OCI-LY3 (cell line): ENCODE measurements at regions not wholly inside any gene's neighbourhood (a gene's known extent, or its start where the extent isn't known, plus 50 kb on each side); places are given as distances from the start of the nearest gene placed in this dataset.

Source experiments
- H2AFZ ChIP-seq: fragments of 200-600, 300-600 bp; shearing (Covaris generic); 2 replicates; pipeline ENCODE4 v1.6.0; 2014; ENCODE audit warnings: antibody characterized with exemption, low read depth, low read length
- H3K27ac ChIP-seq: fragments of 200-600, 300-600 bp; sonication (generic); 2 replicates; pipeline ENCODE4 v1.5.1; 2014; ENCODE audit warnings: mild to moderate bottlenecking, low read length, moderate library complexity, mixed read lengths
- H3K27me3 ChIP-seq: fragments of 200-600, 300-600 bp; sonication (generic); 2 replicates; pipeline ENCODE4 v1.6.1; 2014; ENCODE audit warnings: low read depth, low read length, mixed read lengths
- H3K36me3 ChIP-seq: fragments of 200-600, 300-600 bp; sonication (generic); replicated peaks from 2 replicates; pipeline ENCODE3; 2014; ENCODE audit warnings: low read depth, low read length, mixed read lengths
- H3K4me1 ChIP-seq: fragments of 300-600, 200-600 bp; sonication (generic); 2 replicates; pipeline ENCODE4 v1.6.1; 2014; ENCODE audit warnings: low read length, mixed read lengths
- H3K4me2 ChIP-seq: fragments of 200-600, 300-600 bp; sonication (generic); 2 replicates; pipeline ENCODE4 v1.6.1; 2014; ENCODE audit warnings: low read length, mixed read lengths
- H3K4me3 ChIP-seq: fragments of 300-600, 200-600 bp; sonication (generic); 2 replicates; pipeline ENCODE4 v1.5.1; 2014; ENCODE audit warnings: antibody characterized with exemption, mild to moderate bottlenecking, low read length, moderate library complexity
- H3K79me2 ChIP-seq: fragments of 300-600, 200-600 bp; shearing (Covaris generic); 2 replicates; pipeline ENCODE4 v1.6.1; 2014; ENCODE audit warnings: mild to moderate bottlenecking, low read length, mixed read lengths
- H3K9ac ChIP-seq: fragments of 300-600, 200-600 bp; shearing (Covaris generic); 2 replicates; pipeline ENCODE4 v1.6.0; 2014; ENCODE audit warnings: mild to moderate bottlenecking, low read length, moderate library complexity
- H3K9me3 ChIP-seq: fragments of 200-600, 300-600 bp; shearing (Covaris generic); 2 replicates; pipeline ENCODE4 v1.6.1; 2014; ENCODE audit warnings: low read length, mixed read lengths; ENCODE audit not compliant: insufficient read depth
- H4K20me1 ChIP-seq: fragments of 200-600, 300-600 bp; sonication (generic); 2 replicates; pipeline ENCODE4 v1.6.1; 2016; ENCODE audit warnings: low read length, mixed read lengths; ENCODE audit not compliant: insufficient read depth
- EZH2phosphoT487 ChIP-seq: fragments of 200-600 bp; shearing (Covaris generic); IDR thresholded peaks from 2 replicates; pipeline ENCODE4 v1.6.1; 2018; ENCODE audit warnings: antibody characterized with exemption, mixed run types, low read depth
- TF ChIP-seq, protein P1 (sequence below): fragments of 200-600, 300-600 bp; sonication (generic); IDR thresholded peaks from 2 replicates; pipeline ENCODE4 v1.5.1; 2014; ENCODE audit warnings: antibody characterized with exemption, low read length, low read depth

DNA sequence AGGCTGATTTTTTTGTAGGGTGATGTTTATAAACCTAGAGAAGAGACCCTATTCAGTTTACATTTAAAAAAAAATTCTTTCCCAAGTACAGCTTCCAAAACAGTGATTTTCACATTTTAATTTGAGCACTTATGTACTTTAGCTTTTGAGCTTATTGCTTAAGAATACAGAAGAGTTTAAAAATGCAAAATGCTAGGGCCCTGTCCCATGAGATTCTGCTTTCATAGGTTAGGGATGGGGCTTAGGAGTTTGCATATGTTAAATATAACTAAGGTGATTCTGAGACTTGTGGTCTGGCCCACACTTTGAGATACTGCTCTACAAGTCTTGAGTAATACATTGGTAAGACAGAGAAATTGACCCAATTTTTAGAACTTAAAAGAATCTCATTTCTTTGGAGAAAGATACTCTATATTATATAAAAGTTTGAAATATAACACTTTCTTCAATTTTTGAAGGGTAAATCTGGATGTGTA, 137.3 kb upstream of the CWC22 start:
- Histone ChIP-seq H3K27ac (no peak overlapping the region), H3K36me3 (no peaks in the 10 kb centered on the region), H3K4me1 (no peaks in the 10 kb centered on the region), H3K27me3 (no peaks in the 10 kb centered on the region), H3K4me3 (no peak overlapping the region), H3K79me2 (no peaks in the 10 kb centered on the region), H3K4me2 (no peak overlapping the region), H3K9ac (no peak overlapping the region), H2AFZ (no peak overlapping the region), H3K9me3 (no peaks in the 10 kb centered on the region), H4K20me1 (no peaks in the 10 kb centered on the region)
- TF ChIP-seq, protein P1, sequence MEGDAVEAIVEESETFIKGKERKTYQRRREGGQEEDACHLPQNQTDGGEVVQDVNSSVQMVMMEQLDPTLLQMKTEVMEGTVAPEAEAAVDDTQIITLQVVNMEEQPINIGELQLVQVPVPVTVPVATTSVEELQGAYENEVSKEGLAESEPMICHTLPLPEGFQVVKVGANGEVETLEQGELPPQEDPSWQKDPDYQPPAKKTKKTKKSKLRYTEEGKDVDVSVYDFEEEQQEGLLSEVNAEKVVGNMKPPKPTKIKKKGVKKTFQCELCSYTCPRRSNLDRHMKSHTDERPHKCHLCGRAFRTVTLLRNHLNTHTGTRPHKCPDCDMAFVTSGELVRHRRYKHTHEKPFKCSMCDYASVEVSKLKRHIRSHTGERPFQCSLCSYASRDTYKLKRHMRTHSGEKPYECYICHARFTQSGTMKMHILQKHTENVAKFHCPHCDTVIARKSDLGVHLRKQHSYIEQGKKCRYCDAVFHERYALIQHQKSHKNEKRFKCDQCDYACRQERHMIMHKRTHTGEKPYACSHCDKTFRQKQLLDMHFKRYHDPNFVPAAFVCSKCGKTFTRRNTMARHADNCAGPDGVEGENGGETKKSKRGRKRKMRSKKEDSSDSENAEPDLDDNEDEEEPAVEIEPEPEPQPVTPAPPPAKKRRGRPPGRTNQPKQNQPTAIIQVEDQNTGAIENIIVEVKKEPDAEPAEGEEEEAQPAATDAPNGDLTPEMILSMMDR: no peak
- TF ChIP-seq EZH2phosphoT487: no peak

DNA sequence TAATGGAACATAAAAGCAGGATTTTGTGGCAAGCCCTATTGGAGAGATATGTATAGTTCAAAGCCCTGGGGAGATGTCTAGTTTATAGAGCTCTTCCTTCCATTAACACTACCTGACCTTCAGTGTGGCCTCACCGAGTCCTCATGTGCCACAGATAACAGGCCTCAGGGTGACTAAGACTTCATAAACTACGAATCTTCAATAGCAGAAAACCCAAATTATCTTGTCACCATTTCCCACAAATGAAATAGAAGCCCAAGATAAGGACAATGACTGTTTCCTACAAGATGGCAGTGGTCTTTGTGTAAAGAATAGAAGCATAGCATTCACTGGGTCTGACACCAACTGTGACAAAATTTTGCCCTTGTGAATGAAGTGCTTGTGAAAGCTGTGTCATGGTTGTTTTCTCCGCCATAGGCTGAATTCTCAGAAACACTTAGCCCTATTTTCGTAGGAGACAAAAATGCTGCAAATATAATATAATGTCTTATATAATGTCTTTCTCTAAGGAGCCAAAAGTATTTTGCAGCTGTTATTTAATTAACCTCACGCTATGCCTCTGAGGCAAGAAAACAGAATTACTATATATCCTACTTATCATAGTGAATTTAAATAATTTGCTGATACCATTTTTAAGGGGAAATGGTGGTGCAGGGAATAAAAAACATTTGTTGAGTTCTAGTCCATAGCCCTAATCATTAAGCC, 136.7 kb upstream of the CWC22 start:
- Histone ChIP-seq H3K9ac (no peak overlapping the region), H4K20me1 (no peaks in the 10 kb centered on the region), H3K27me3 (no peaks in the 10 kb centered on the region), H3K4me2 (no peak overlapping the region), H3K9me3 (no peaks in the 10 kb centered on the region), H3K4me1 (no peaks in the 10 kb centered on the region), H3K79me2 (no peaks in the 10 kb centered on the region), H3K4me3 (no peak overlapping the region), H3K36me3 (no peaks in the 10 kb centered on the region), H3K27ac (no peak overlapping the region), H2AFZ (no peak overlapping the region)
- TF ChIP-seq, protein P1: no peak
- no peak for TF ChIP-seq EZH2phosphoT487

DNA sequence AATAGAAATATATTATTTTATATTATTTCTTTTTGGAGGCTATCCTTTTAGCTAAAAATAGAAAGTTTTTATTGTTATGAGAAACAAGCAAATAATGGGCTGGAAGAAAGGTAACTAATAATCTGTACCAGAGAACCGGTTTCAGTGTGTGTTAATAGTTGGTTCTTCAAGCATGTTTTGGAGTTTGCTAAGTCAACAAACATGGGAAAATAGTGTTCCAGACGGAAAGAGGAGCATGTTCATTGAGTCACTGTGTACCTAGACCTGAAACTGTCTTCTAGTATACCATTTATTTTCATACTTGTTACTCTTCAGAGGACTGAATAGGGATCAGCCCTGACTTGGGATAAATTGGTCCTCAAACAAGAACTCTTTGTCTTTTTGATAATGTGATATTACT, 134.5 kb upstream of the CWC22 start:
- Histone ChIP-seq H2AFZ (no peak overlapping the region), H3K79me2 (no peaks in the 10 kb centered on the region), H3K27me3 (no peaks in the 10 kb centered on the region), H3K4me2 (no peak overlapping the region), H4K20me1 (no peaks in the 10 kb centered on the region), H3K27ac (no peak overlapping the region), H3K4me1 (no peaks in the 10 kb centered on the region), H3K36me3 (no peaks in the 10 kb centered on the region), H3K9ac (no peak overlapping the region), H3K4me3 (no peak overlapping the region), H3K9me3 (no peaks in the 10 kb centered on the region)
- TF ChIP-seq EZH2phosphoT487: no peak
- TF ChIP-seq, protein P1: no peak

DNA sequence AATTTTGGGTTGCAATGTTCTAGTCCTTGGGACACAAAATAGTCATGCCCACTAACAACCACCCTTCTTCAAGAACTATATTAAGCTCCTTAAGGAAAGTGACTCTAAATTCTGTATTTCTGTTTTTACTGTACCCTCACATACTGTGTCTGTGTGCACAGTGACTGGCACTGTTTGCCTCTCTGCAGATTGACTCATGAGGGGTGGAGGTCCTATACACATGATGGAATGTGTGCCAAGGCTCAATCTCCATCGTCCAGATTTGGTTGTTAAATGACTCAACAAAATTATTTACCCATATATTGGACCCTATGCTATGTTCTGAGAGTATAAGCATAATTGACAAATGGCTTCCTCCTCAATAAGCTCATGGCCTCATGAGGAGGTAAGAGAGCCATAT, 126.6 kb upstream of the CWC22 start:
- H3K9me3 ChIP-seq: no peaks in the 10 kb centered on the region
- no peaks in the 10 kb centered on the region for H3K79me2 ChIP-seq
- no peak overlapping the region for H3K27ac ChIP-seq
- TF ChIP-seq, protein P1: no peak
- no peak for TF ChIP-seq EZH2phosphoT487
- no peaks in the 10 kb centered on the region for H3K27me3 ChIP-seq
- H4K20me1 ChIP-seq: no peaks in the 10 kb centered on the region
- H3K4me3 ChIP-seq: no peak overlapping the region
- no peaks in the 10 kb centered on the region for H3K36me3 ChIP-seq
- H3K9ac ChIP-seq: no peak overlapping the region
- no peak overlapping the region for H2AFZ ChIP-seq
- H3K4me1 ChIP-seq: no peaks in the 10 kb centered on the region
- no peak overlapping the region for H3K4me2 ChIP-seq
